ENCODE measurements at regions not wholly inside any gene's neighbourhood (a gene's known extent, or its start where the extent isn't known, plus 50 kb on each side); places are given as distances from the start of the nearest gene placed in this dataset.

DNA sequence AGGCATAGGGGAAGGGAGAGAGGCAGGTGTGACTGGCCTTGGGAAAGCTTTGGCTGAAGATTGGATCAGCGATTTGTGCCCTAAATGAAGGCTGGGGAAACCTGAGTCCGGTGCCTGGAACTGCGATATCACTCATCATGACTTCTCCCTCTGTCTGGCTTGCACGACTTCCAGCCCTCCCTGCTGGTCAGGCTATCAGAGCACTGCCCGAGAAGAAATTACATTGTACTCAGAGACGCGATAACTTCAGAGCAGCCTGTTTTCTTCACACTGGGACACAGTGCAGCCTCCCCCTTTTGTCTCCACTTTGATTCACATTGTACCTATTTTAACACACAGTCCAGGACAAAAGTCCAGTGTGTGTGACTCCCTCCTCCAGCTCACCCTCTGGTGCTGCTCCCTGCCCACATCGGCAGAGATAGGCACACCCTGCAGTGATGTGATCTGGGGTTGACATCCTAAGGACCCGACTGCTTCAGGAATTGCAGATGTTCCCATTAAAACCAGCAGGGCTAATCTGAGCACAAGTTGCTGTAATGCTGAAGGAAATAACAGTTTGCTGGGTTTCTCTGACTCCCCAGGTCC, 62.1 kb upstream of the CADM1 start:
- no peak for DNase-seq

- DNase-seq: no peak
These were observed 60.6 kb upstream of the CADM1 start for GRCh38 chr11:115564851-115565250.

DNA sequence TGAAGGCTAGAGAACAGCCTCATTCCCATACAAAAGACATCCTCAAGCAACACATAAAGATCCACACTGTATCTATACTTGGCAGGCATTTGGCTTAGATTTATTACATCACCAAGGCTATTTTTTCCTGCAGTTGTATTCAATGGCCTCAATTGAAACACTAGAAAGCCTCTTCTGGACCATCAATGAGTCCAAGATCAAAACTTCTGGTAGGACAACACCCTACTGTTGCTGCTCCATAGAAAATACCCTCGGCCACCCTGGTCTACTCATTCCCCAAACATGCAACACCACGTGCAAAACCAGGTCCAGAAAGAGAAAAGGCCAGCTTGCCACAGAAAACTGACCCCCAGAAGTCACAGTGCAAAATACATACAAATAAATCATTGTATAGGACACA, 56.9 kb upstream of the CADM1 start:
- no peak for DNase-seq

GRCh38 chr11:115558635-115559034, 54.4 kb upstream of the CADM1 start:
- DNase-seq: no peak

GRCh38 chr11:115557681-115558080, 53.5 kb upstream of the CADM1 start:
- DNase-seq: no peak

- no peak for DNase-seq
These were observed 52.8 kb upstream of the CADM1 start for GRCh38 chr11:115556984-115557383.

DNA sequence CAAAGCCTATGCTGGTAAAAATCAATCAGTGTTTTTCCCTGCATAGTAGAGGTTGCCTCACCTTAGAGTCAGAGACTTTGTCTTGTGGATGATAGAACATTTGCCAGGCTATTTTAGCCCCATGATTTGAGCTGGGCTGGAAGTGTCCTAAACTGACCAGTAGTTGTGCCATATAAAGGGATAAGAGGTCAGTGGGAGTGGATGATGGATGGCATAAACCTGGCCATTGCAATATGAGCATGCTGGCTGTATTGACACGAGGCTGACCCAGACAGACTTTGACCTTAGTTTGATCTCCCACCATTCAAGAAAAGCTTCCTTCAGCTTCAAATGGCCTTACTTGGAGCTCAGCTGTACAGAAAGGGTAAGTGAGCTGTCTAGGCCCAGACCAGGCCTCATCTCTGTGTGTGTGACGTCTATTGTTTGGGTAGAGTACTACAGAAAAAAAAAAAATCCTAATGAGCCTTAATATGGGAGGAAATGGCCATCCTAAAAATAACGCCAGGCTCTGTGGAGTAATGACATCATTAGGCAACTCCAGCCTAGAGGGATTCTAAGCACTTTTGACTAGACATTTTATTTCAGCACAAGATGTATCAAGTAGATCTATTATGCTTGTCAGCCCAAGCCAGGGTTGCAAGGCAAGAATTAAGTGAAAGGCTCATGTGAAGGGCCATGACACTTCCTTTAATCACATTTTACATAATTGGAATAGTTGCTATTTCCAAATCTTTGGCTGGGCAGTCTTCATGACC, 51.3 kb upstream of the CADM1 start:
- no peak for DNase-seq

Data from CD4-positive, alpha-beta T cell treated with Interleukin-4 for 4 hours (primary cell).